ENCODE measurements at regions not wholly inside any gene's neighbourhood (a gene's known extent, or its start where the extent isn't known, plus 50 kb on each side); places are given as distances from the start of the nearest gene placed in this dataset.
"Not testable (repeated sequence)": the region's sequence is repeated elsewhere in the genome, so short reads cannot be mapped to it uniquely, and the experiment has no call there.

GRCh38 chr1:148318123-148318903, 164.8 kb downstream of the PPIAL4G start:
- H3K9ac ChIP-seq (ENCODE audit: low read depth in 1 of 2, low read length in 2 of 2): no peak overlapping the region
- peaks cover 0 to 11% of the 10 kb centered on the region in 2 donors for H3K27me3 ChIP-seq (ENCODE audit: control insufficient read depth in 2 of 2, insufficient read depth in 2 of 2, low read length in 2 of 2)
- peak overlapping the region; percentile 49 to 69 for H3K4me3 ChIP-seq (ENCODE audit: low read length in 2 of 2)
- H3K4me1 ChIP-seq (ENCODE audit: control insufficient read depth in 2 of 2, insufficient read depth in 2 of 2, low read length in 2 of 2): no peaks in the 10 kb centered on the region
- no peaks in the 10 kb centered on the region for H3K36me3 ChIP-seq (ENCODE audit: control insufficient read depth in 2 of 2, insufficient read depth in 2 of 2, low read length in 2 of 2)
- no peaks in the 10 kb centered on the region for H3K9me3 ChIP-seq (ENCODE audit: control insufficient read depth in 2 of 2, low read length in 2 of 2)
- H3K27ac ChIP-seq (ENCODE audit: low read depth in 2 of 2, low read length in 2 of 2): no peak overlapping the region

GRCh38 chr1:148317288-148317985, 165.4 kb upstream of the NBPF11 start:
- H3K4me1 ChIP-seq (ENCODE audit: control insufficient read depth in 2 of 2, insufficient read depth in 2 of 2, low read length in 2 of 2): no peaks in the 10 kb centered on the region
- H3K9me3 ChIP-seq (ENCODE audit: control insufficient read depth in 2 of 2, low read length in 2 of 2): no peaks in the 10 kb centered on the region
- no peak overlapping the region for H3K4me3 ChIP-seq (ENCODE audit: low read length in 2 of 2)
- no peak overlapping the region for H3K9ac ChIP-seq (ENCODE audit: low read depth in 1 of 2, low read length in 2 of 2)
- H3K36me3 ChIP-seq (ENCODE audit: control insufficient read depth in 2 of 2, insufficient read depth in 2 of 2, low read length in 2 of 2): no peaks in the 10 kb centered on the region
- no peak overlapping the region for H3K27ac ChIP-seq (ENCODE audit: low read depth in 2 of 2, low read length in 2 of 2)
- H3K27me3 ChIP-seq (ENCODE audit: control insufficient read depth in 2 of 2, insufficient read depth in 2 of 2, low read length in 2 of 2): peaks cover 0 to 11% of the 10 kb centered on the region in 2 donors

GRCh38 chr1:148315071-148315811, 163.2 kb upstream of the NBPF11 start:
- no peak overlapping the region for H3K27ac ChIP-seq (ENCODE audit: low read depth in 2 of 2, low read length in 2 of 2)
- H3K9ac ChIP-seq (ENCODE audit: low read depth in 1 of 2, low read length in 2 of 2): no peak overlapping the region
- no peaks in the 10 kb centered on the region for H3K4me1 ChIP-seq (ENCODE audit: control insufficient read depth in 2 of 2, insufficient read depth in 2 of 2, low read length in 2 of 2)
- H3K4me3 ChIP-seq (ENCODE audit: low read length in 2 of 2): no peak overlapping the region
- H3K27me3 ChIP-seq (ENCODE audit: control insufficient read depth in 2 of 2, insufficient read depth in 2 of 2, low read length in 2 of 2): peaks cover 4 to 11% of the 10 kb centered on the region in 2 donors
- H3K36me3 ChIP-seq (ENCODE audit: control insufficient read depth in 2 of 2, insufficient read depth in 2 of 2, low read length in 2 of 2): no peaks in the 10 kb centered on the region
- no peaks in the 10 kb centered on the region for H3K9me3 ChIP-seq (ENCODE audit: control insufficient read depth in 2 of 2, low read length in 2 of 2)

GRCh38 chr1:148310807-148311206, 158.7 kb upstream of the NBPF11 start:
- Histone ChIP-seq H3K27ac (ENCODE audit: low read depth in 2 of 2, low read length in 2 of 2) (no peak overlapping the region), H3K27me3 (ENCODE audit: control insufficient read depth in 2 of 2, insufficient read depth in 2 of 2, low read length in 2 of 2) (peaks cover 28 to 31% of the 10 kb centered on the region in 2 donors)

GRCh38 chr1:148309940-148310500, 157.9 kb upstream of the NBPF11 start:
- H3K27ac ChIP-seq (ENCODE audit: low read depth in 2 of 2, low read length in 2 of 2): no peak overlapping the region
- no peaks in the 10 kb centered on the region for H3K4me1 ChIP-seq (ENCODE audit: control insufficient read depth in 2 of 2, insufficient read depth in 2 of 2, low read length in 2 of 2)
- peaks cover 28 to 33% of the 10 kb centered on the region in 2 donors for H3K27me3 ChIP-seq (ENCODE audit: control insufficient read depth in 2 of 2, insufficient read depth in 2 of 2, low read length in 2 of 2)
- H3K4me3 ChIP-seq (ENCODE audit: low read length in 2 of 2): no peak overlapping the region
- no peaks in the 10 kb centered on the region for H3K9me3 ChIP-seq (ENCODE audit: control insufficient read depth in 2 of 2, low read length in 2 of 2)
- no peak overlapping the region for H3K9ac ChIP-seq (ENCODE audit: low read depth in 1 of 2, low read length in 2 of 2)
- H3K36me3 ChIP-seq (ENCODE audit: control insufficient read depth in 2 of 2, insufficient read depth in 2 of 2, low read length in 2 of 2): no peaks in the 10 kb centered on the region

More at GRCh38 chr1:148310807-148311206, 158.7 kb upstream of the NBPF11 start:
- Histone ChIP-seq H3K36me3 (ENCODE audit: control insufficient read depth in 2 of 2, insufficient read depth in 2 of 2, low read length in 2 of 2) (no peaks in the 10 kb centered on the region), H3K9me3 (ENCODE audit: control insufficient read depth in 2 of 2, low read length in 2 of 2) (no peaks in the 10 kb centered on the region), H3K4me1 (ENCODE audit: control insufficient read depth in 2 of 2, insufficient read depth in 2 of 2, low read length in 2 of 2) (no peaks in the 10 kb centered on the region), H3K4me3 (ENCODE audit: low read length in 2 of 2) (no peak overlapping the region), H3K9ac (ENCODE audit: low read depth in 1 of 2, low read length in 2 of 2) (no peak overlapping the region)

GRCh38 chr1:148308832-148309458, 156.9 kb upstream of the NBPF11 start:
- Histone ChIP-seq H3K4me1 (ENCODE audit: control insufficient read depth in 2 of 2, insufficient read depth in 2 of 2, low read length in 2 of 2) (no peaks in the 10 kb centered on the region), H3K36me3 (ENCODE audit: control insufficient read depth in 2 of 2, insufficient read depth in 2 of 2, low read length in 2 of 2) (no peaks in the 10 kb centered on the region), H3K4me3 (ENCODE audit: low read length in 2 of 2) (no peak overlapping the region), H3K27ac (ENCODE audit: low read depth in 2 of 2, low read length in 2 of 2) (no peak overlapping the region), H3K9ac (ENCODE audit: low read depth in 1 of 2, low read length in 2 of 2) (no peak overlapping the region), H3K9me3 (ENCODE audit: control insufficient read depth in 2 of 2, low read length in 2 of 2) (no peaks in the 10 kb centered on the region), H3K27me3 (ENCODE audit: control insufficient read depth in 2 of 2, insufficient read depth in 2 of 2, low read length in 2 of 2) (peaks cover 29 to 33% of the 10 kb centered on the region in 2 donors)

GRCh38 chr1:148307583-148308185, 155.6 kb upstream of the NBPF11 start:
- no peak overlapping the region for H3K4me3 ChIP-seq (ENCODE audit: low read length in 2 of 2)
- no peak overlapping the region for H3K9ac ChIP-seq (ENCODE audit: low read depth in 1 of 2, low read length in 2 of 2)
- H3K9me3 ChIP-seq (ENCODE audit: control insufficient read depth in 2 of 2, low read length in 2 of 2): no peaks in the 10 kb centered on the region
- H3K27me3 ChIP-seq (ENCODE audit: control insufficient read depth in 2 of 2, insufficient read depth in 2 of 2, low read length in 2 of 2): peaks cover 29 to 38% of the 10 kb centered on the region in 2 donors
- no peaks in the 10 kb centered on the region for H3K4me1 ChIP-seq (ENCODE audit: control insufficient read depth in 2 of 2, insufficient read depth in 2 of 2, low read length in 2 of 2)
- H3K27ac ChIP-seq (ENCODE audit: low read depth in 2 of 2, low read length in 2 of 2): no peak overlapping the region
- no peaks in the 10 kb centered on the region for H3K36me3 ChIP-seq (ENCODE audit: control insufficient read depth in 2 of 2, insufficient read depth in 2 of 2, low read length in 2 of 2)

- not testable (repeated sequence) for H3K4me1 ChIP-seq (ENCODE audit: control insufficient read depth in 2 of 2, insufficient read depth in 2 of 2, low read length in 2 of 2); H3K36me3 ChIP-seq (ENCODE audit: control insufficient read depth in 2 of 2, insufficient read depth in 2 of 2, low read length in 2 of 2); H3K4me3 ChIP-seq (ENCODE audit: low read length in 2 of 2); H3K9ac ChIP-seq (ENCODE audit: low read depth in 1 of 2, low read length in 2 of 2); H3K27ac ChIP-seq (ENCODE audit: low read depth in 2 of 2, low read length in 2 of 2); H3K9me3 ChIP-seq (ENCODE audit: control insufficient read depth in 2 of 2, low read length in 2 of 2)
- H3K27me3 ChIP-seq (ENCODE audit: control insufficient read depth in 2 of 2, insufficient read depth in 2 of 2, low read length in 2 of 2): peaks cover 26 to 31% of the 10 kb centered on the region in 2 donors
These were observed 152.9 kb upstream of the NBPF11 start for GRCh38 chr1:148304935-148305334.

- not testable (repeated sequence) for H3K36me3 ChIP-seq (ENCODE audit: control insufficient read depth in 2 of 2, insufficient read depth in 2 of 2, low read length in 2 of 2); H3K4me1 ChIP-seq (ENCODE audit: control insufficient read depth in 2 of 2, insufficient read depth in 2 of 2, low read length in 2 of 2); H3K9me3 ChIP-seq (ENCODE audit: control insufficient read depth in 2 of 2, low read length in 2 of 2); H3K27ac ChIP-seq (ENCODE audit: low read depth in 2 of 2, low read length in 2 of 2)
- H3K27me3 ChIP-seq (ENCODE audit: control insufficient read depth in 2 of 2, insufficient read depth in 2 of 2, low read length in 2 of 2): peaks cover 15 to 19% of the 10 kb centered on the region in 2 donors
- H3K4me3 ChIP-seq (ENCODE audit: low read length in 2 of 2): peak overlapping the region; percentile 54 to 58
- H3K9ac ChIP-seq (ENCODE audit: low read depth in 1 of 2, low read length in 2 of 2): peak overlapping the region in 1 of 2 donors; percentile 12
These were observed 150.7 kb upstream of the NBPF11 start for GRCh38 chr1:148302586-148303364.
